ENCODE measurements at regions not wholly inside any gene's neighbourhood (a gene's known extent, or its start where the extent isn't known, plus 50 kb on each side); places are given as distances from the start of the nearest gene placed in this dataset.
"Not testable (repeated sequence)": the region's sequence is repeated elsewhere in the genome, so short reads cannot be mapped to it uniquely, and the experiment has no call there.

DNA sequence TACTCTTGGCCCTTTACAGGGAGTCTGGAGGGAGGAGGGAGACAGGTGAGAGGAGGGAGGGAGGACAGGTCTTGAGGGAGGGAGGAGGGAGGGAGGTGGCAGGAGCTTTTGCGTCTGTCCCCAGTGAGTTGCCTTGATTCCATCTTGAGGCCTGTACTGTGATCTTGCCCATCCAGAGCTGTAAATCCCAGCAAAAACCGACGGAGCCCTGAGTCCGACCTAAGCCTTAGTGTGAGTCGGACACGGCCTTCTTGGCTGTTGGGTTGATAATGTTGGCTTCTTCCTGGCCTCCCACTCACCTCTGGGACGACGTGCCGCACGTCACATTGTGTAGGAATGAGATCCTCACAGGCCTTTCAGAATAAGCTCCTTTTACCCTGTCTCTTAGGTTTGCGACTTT, 72.5 kb downstream of the RGS12 start:
- DNase-seq = no peak

DNA sequence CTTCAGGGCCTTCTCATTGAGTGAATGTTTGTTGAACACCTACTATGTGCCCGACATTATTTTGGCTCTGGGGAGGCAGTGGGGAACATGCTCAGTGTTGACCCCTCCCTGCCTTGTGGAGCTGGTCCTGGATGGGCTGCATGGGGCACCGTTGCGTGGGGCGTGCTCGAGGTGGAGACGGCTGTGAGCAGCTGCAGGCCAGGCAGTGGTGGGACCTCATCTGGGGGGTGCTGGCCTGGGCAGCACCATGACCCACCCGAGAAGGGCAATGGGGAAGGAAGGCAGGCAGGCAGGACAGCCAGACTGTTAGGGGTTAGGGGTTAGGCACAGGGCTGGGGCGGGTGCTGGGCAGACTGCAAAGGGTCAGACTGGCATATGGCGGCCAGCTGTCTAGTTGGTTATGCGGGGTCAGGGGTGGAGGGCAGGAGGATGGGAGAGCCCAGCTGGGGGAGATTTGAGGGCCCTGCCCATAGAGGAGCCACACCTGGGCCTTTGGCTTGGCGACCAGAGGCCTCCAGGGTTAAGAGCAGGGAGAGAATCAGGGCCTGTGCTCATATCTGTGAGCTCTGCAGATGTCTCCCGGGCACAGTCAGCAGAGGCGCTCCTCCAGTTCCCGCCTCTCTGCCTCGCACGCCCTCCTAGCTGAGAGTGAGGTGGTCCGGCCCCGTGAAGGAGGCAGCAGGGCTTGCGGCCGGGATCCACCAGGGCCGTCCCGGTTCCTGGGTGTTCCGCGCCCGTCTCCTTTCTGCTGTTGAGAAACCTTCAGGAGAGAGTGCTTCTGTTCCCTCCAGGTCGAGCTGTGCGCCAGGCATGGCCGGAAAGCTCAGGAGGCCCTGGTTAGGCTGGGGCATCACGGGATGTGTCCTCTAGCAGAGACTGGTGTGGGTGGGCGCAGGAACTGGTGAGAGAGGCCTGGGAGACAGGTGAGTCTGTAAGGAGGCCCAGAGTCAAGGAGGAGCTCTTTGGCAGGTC, 73.3 kb downstream of the RGS12 start:
- DNase-seq = no peak

- no peak for DNase-seq
Observed at GRCh38 chr4:3366893-3367775, 74.3 kb downstream of the RGS12 start.

GRCh38 chr4:3367866-3368265, 73.9 kb upstream of the HGFAC start:
- DNase-seq = no peak

DNA sequence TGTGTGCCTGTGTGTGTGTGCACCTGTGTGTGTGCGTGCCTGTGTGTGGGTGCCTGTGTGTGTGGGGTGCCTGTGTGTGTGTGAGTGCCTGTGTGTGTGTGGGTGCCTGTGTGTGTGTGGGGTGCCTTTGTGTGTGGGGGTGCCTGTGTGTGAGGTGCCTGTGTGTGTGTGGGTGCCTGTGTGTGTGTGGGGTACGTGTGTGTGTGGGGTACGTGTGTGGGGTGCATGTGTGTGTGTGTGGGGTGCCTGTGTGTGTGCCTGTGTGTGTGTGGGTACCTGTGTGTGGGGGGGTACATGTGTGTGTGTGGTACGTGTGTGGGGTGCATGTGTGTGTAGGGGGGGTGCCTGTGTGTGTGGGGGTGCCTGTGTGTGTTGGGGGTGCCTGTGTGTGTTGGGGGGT, 73.4 kb upstream of the HGFAC start:
- DNase-seq = no peak

DNA sequence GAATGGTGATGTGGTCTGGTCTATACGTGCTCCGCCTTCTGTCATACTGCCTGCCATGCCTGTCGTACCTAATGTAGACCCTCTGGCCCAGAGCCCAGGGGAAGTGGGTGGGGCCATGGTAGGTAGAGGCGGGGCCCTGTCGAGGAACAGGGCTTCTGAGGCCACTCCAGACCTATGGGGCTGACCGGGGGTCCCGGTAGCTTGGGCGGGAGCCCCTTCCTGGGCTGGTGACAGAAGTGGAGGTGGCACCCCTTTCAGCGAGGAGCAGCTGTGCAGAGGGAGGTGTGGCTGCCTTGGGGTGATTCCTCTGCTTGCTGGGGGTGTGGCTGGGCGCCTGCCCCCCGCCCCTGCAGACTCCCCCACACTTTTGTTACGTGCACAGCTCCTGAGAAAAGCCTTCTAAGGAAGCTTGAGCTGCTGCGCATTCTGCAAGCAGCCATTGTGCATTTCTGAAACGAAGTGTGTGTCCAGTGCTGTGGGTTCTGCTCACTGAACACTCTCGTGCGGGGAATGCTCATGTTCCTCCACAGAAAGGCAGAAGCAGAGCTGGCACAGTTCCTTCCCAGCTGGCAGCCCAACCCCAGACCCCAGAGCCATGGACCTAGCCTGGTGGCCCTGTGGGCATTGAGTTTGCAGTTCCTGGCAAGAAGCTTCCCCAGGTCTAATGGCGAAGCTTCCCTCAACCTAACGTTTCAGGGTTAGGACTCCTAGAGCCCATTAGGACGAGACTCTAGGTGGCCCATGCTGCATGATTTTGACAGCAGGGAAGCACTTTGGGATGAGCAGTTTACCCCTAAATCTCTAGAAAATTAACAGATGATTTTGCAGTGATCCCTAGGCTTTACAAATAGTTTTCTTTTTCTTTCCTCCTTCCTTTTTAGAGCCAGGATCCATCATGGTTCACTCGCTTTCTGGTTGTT, 72.7 kb upstream of the HGFAC start:
- no peak for DNase-seq

GRCh38 chr4:3369781-3370674, 71.7 kb upstream of the HGFAC start:
- peak; percentile 69 to 76 for DNase-seq

- DNase-seq = no peak
Observed at GRCh38 chr4:3371033-3372001, 70.5 kb upstream of the HGFAC start.

DNA sequence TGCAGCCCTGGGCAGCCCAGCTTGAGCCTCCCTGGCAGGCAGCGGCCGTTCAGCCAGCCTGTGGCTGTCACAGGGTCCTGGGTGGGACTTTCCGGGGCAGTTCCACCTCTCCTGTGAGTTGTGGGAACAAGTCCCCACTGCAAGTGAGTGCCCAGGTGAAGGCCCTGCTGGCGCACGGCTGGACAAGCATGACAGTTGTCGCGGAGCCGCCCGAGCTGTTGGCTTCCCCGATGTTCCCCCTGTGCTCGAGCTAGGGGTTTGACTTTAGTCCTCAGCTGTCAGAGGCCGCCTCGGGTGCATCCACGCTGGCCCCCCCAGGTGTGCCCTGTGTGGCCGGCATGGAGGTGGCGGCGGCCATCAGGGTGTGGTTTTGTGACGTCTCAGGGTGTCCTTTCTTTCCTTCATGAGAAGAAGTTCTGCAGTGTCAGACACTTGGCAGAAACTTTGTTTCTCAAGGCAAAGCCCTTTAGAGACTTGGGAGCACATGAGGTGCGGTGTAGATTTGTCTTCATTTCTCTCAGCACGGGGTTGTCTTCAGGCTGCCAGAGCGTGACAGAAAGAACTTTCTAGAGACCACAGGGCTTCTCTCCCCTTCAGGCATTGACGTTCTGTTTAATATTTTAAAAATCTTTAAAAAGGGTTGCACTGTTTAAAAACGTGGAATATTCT, 69.4 kb upstream of the HGFAC start:
- DNase-seq = no peak

- DNase-seq = peak; percentile 87 to 90
Observed at GRCh38 chr4:3372933-3373465, 68.8 kb upstream of the HGFAC start.

- no peak for DNase-seq
Observed at GRCh38 chr4:3373468-3373867, 68.3 kb upstream of the HGFAC start.

GRCh38 chr4:3374011-3374645, 67.6 kb upstream of the HGFAC start:
- DNase-seq = no peak

GRCh38 chr4:3374667-3375066, 67.1 kb upstream of the HGFAC start:
- DNase-seq = no peak

GRCh38 chr4:3375688-3376087, 66.1 kb upstream of the HGFAC start:
- DNase-seq = no peak

DNA sequence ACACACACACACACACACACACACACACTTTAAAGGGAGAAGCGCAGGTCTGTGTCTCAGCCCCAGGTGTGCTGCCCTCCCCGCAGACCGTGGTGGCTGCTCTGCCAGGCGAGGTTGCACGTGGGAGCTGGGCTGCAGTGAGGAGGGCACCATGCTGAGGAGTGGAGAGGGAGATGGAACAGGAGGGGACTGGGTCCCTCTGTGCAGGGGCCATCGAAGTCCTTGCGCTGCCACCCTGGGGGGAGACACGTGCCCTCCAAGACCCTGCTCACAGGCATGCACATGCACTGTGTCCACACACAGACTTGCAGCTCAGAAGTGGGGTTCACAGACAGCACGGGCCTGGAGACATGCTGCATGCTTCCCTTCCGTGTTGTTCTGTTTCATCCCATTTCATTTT, 65.5 kb upstream of the HGFAC start:
- DNase-seq = no peak

GRCh38 chr4:3377557-3377956, 64.2 kb upstream of the HGFAC start:
- no peak for DNase-seq

DNA sequence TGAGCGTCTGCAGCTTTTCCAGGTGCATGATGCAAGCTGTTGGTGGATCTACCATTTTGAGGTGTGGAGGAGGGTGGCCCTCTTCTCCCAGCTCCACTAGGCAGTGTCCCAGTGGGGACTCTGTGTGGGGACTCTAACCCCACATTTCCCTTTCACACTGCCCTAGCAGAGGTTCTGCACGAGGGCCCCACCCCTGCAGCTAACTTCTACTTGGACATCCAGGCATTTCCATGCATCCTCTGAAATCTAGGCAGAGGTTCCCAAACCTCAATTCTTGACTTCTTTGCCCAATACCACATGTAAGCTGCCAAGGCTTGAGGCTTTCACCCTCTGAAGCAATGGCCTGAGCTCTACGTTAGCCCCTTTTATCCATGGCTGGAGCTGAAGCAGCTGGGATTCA, 61.4 kb upstream of the HGFAC start:
- DNase-seq = not testable (repeated sequence)

DNA sequence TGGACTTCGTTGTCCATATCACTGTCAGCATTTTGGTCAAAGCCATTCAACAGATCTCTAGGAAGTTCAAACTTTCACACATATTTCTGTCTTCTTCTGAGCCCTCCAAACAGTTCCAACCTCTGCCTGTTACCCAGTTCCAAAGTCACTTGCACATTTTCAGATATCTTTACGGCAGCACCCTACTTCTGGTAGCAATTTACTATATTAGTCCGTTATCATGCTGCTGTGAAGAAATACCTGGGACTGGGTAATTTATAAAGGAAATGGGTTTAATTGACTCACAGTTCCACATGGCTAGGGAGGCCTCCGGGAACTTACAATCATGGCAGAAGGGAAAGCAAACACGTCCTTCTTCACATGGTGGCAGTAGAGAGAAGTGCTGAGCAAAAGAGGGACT, 60.6 kb upstream of the HGFAC start:
- DNase-seq = not testable (repeated sequence)

GRCh38 chr4:3382251-3382650, 59.5 kb upstream of the HGFAC start:
- no peak for DNase-seq
